Astrocyte of the spinal cord (primary cell): ENCODE measurements at regions not wholly inside any gene's neighbourhood (a gene's known extent, or its start where the extent isn't known, plus 50 kb on each side); places are given as distances from the start of the nearest gene placed in this dataset.
A peak's percentile ranks its signal among the peaks of the same experiment; 100 is the strongest.

ENCODE experiments used
- DNase-seq: peaks from one replicate; pipeline ENCODE4 v3.0.0; 2011; ENCODE audit warnings: low read depth, low spot score
- H3K4me3 ChIP-seq: 2 replicates; pipeline ENCODE4 v1.5.1; 2011; ENCODE audit warnings: low read depth, mild to moderate bottlenecking, low read length, moderate library complexity
- in situ Hi-C: cut with HindIII; loops from 2 replicates; pipeline ENCODE4 v1.10.0; 2017; ENCODE audit warnings: low sequenced_read_pairs
- TF ChIP-seq, protein P1 (sequence below): IDR thresholded peaks from 2 replicates; pipeline ENCODE4 v1.5.1; 2012; ENCODE audit warnings: low read depth, mild to moderate bottlenecking, low read length, inconsistent platforms

DNA sequence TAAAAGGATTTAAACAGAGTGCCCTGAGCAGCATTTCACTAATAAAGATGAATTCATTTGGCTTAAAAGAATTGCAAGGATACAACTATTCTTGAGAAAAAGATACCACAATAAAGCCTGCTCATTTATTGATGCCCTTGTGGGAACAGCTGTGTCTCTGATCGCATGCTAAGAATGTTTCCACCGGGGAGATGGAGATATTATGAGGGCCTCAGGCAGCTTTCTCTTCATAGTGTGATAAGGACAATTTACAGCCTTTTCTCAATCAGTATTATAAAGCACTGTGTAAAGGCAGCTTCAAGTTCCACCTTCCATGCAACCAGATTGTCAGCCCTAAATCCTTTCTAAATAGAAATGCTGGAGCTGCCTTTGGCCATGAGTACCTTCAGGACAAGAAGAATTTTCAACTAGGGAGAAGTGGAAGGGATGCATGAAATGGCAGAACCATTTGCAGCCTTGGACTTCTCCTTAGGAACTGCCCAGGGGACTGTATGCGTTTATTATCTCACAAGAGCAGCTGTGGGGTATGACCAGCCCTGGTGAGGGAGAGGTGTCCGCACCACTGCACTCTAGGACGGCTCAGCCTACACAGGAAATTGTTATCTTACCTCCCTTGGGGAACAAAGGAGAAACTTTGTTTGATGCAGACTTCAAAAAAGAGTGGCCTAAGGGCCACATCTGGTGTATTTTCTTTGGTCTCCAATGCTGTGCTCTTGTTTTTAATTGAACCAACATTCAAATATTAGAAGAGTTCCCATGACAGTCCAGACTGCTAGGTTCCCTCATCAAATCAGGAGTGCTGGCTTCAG lies 116.9 kb upstream of the PCGF5 start:
- TF ChIP-seq, protein P1, sequence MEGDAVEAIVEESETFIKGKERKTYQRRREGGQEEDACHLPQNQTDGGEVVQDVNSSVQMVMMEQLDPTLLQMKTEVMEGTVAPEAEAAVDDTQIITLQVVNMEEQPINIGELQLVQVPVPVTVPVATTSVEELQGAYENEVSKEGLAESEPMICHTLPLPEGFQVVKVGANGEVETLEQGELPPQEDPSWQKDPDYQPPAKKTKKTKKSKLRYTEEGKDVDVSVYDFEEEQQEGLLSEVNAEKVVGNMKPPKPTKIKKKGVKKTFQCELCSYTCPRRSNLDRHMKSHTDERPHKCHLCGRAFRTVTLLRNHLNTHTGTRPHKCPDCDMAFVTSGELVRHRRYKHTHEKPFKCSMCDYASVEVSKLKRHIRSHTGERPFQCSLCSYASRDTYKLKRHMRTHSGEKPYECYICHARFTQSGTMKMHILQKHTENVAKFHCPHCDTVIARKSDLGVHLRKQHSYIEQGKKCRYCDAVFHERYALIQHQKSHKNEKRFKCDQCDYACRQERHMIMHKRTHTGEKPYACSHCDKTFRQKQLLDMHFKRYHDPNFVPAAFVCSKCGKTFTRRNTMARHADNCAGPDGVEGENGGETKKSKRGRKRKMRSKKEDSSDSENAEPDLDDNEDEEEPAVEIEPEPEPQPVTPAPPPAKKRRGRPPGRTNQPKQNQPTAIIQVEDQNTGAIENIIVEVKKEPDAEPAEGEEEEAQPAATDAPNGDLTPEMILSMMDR = no peak
- DNase-seq = peak; percentile 2
- in situ Hi-C loops = no loop called here
- no peak overlapping the region for H3K4me3 ChIP-seq

DNA sequence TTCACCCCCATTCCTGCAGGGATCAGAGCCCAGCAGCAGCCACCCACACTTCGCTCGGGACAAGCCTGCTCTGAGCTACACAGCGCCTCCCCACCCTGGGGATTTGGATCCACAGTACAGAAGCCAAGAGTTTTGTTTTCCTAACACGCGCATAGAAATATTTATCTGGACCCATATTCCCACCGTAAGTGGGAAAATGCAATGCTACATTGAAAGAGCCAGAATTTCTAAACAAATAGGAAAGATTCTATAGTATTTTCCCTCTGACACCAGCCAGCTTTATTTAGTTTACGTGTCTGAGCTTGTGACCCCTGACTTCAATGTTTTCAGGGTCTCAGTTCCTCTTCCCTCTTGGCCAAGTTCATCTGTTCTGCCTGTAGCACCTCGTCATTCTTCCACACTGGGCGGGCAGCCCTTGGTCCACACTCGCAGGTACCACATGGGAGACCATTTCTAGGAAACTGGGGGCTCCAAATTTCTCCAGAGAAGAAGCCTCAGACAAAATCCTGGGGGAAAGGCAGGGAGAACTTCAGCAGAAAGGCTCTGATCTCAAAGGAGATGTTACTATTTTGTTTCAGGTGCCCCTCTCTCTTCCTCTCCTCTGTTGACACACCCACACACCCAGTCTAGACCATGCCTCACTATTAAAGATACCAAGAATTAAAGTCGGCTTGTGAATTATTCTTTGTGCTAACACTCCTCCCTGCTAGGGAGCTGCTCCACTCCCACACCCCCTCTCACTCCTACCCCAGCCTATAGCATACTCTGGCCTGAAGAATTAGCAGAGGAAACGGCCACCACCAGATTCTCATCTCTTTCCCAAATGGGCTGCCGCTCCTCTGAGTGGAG lies 116.0 kb upstream of the PCGF5 start:
- H3K4me3 ChIP-seq = no peak overlapping the region
- TF ChIP-seq, protein P1 = no peak
- in situ Hi-C loops = no loop called here
- no peak for DNase-seq

DNA sequence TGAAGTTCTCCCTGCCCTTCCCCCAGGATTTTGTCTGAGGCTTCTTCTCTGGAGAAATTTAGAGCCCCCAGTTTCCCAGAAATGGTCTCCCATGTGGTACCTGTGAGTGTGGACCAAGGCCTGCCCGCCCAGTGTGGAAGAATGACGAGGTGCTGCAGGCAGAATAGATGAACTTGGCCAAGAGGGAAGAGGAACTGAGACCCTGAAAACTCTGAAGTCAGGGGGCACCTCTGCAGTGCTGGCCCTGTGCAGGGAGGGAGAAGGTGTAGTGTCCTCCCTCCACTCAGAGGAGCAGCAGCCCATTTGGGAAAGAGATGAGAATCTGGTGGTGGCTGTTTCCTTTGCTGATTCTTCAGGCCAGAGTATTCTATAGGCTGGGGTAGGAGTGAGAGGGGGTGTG lies 115.2 kb upstream of the PCGF5 start:
- DNase-seq = no peak
- in situ Hi-C loops = no loop called here
- TF ChIP-seq, protein P1 = no peak
- H3K4me3 ChIP-seq = no peak overlapping the region

DNA sequence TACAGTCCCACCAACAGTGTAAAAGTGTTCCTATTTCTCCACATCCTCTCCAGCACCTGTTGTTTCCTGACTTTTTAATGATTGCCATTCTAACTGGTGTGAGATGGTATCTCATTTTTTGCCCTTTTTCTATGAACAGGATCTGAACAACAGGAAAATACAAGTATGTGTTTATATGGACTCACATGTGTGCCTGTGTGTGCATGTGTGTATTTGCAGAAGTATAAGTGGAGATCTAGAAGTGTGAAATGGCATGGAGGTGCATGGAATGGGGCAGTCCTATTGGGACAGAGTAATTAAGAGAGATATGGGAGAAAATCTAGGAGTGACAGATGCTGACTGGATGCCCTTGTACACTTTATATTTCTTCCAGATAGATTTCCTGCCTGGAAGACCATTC lies 111.6 kb upstream of the PCGF5 start:
- in situ Hi-C loops = no loop called here
- no peak for DNase-seq
- TF ChIP-seq, protein P1 = no peak
- no peak overlapping the region for H3K4me3 ChIP-seq

DNA sequence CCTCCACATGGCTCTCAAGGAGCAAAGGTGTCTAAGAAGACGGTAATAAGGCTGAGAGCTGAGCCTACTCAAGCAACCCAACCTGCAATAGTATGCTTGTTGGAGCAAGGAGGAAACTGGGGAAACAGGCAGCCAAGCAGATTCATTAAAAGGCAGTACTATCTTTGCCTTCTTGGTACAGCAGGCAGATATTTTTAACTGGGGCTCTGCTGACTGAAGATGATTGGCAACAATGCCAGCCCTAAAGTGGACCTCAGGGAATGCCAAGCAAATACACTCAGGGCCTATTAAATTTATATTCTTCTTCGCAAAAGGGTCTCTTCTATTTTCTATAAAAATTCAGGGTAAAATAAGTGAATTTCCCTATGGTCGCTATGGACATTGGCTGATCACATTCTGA lies 109.4 kb upstream of the PCGF5 start:
- H3K4me3 ChIP-seq = no peak overlapping the region
- TF ChIP-seq, protein P1 = no peak
- in situ Hi-C loops = no loop called here
- DNase-seq = no peak

DNA sequence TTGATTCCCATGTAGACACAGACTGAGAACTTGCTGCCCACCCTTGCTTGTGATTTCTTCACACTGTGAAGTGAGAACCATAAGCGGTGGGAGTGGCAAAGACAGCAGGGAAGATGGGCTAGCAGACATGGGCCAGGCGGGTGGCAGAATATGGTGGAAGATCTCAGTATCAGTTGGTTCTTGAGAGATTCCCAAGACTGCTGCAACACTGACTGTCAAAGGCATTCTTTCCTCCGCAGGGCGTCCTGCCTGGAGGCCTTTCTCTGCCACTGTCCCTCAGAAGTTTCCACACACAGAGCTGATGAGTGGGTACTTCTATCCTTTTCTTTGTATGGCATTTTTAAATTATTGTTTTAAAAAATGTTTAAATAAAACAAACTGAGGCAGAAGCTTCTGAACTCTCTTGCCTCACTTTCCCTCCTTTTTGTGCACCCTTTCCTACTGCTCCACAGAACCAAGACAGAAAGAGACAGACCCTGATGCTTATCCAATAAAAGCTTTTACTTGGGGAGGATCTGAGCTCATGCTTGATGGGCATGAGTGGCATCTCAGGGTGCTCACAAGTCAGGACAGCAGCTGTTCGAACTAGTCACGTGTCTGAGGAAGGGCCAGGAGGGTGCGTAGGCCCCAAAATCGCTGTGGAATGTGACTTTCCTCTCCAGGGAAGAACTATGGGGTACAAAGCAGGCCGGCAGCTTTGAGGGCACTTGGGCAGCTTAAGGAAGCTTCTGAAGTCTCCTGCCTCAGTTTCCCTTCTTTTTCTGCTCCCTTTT lies 104.7 kb upstream of the PCGF5 start:
- TF ChIP-seq, protein P1 = no peak
- DNase-seq = no peak
- no peak overlapping the region for H3K4me3 ChIP-seq
- in situ Hi-C loops = no loop called here
